ENCODE measurements at regions not wholly inside any gene's neighbourhood (a gene's known extent, or its start where the extent isn't known, plus 50 kb on each side); places are given as distances from the start of the nearest gene placed in this dataset.

DNA sequence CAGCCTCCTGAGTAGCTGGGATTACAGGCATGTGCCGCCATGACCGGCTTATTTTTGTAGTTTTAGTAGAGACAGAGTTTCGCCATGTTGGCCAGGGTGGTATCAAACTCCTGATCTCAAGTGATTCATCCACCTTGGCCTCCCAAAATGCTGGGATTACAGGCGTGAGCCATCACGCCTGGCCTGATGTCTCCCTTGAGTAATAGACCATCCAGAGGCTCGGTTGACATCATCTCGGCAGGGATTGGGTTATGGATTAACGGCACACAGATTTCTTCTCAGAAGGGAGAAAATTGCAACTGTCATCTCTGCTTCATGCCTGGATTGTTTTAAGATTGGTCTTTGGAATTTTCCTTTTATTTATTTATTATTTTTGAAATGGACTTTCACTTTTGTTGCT, 239.2 kb upstream of the LARGE1 start:
- Mint-ChIP-seq H3K9me3 (ENCODE audit: unreplicated experiment) (peaks cover 39% of the 10 kb centered on the region), H3K36me3 (ENCODE audit: insufficient read depth, unreplicated experiment) (no peaks in the 10 kb centered on the region), H3K27me3 (ENCODE audit: insufficient read depth, unreplicated experiment) (no peaks in the 10 kb centered on the region), H3K4me3 (ENCODE audit: unreplicated experiment) (no peak overlapping the region), H3K27ac (ENCODE audit: low read depth, unreplicated experiment) (no peak overlapping the region), H3K4me1 (ENCODE audit: insufficient read depth, unreplicated experiment) (no peaks in the 10 kb centered on the region)
- ChIA-PET POLR2A (no interaction called here), CTCF (no interaction called here)
- DNase-seq (ENCODE audit: unreplicated experiment) = no peak
- BruUV-seq (replicated peaks) = no TSS peak
- intact Hi-C loops (cut with micrococcal nuclease) = no loop called here
- TF ChIP-seq CTCF (IDR thresholded peaks at IDR 0.05; ENCODE audit: unreplicated experiment) = no peak

GRCh38 chr22:34160141-34160783, 240.0 kb upstream of the LARGE1 start:
- H3K27ac Mint-ChIP-seq (ENCODE audit: low read depth, unreplicated experiment) = no peak overlapping the region

GRCh38 chr22:34161431-34162123, 241.3 kb upstream of the LARGE1 start:
- TF ChIP-seq CTCF (IDR thresholded peaks at IDR 0.05; ENCODE audit: unreplicated experiment) = no peak
- H3K9me3 Mint-ChIP-seq (ENCODE audit: unreplicated experiment) = peaks cover 30% of the 10 kb centered on the region
- CTCF ChIA-PET = no interaction called here
- no peaks in the 10 kb centered on the region for H3K36me3 Mint-ChIP-seq (ENCODE audit: insufficient read depth, unreplicated experiment)
- H3K27me3 Mint-ChIP-seq (ENCODE audit: insufficient read depth, unreplicated experiment) = no peaks in the 10 kb centered on the region
- POLR2A ChIA-PET = no interaction called here
- intact Hi-C loops (cut with micrococcal nuclease) = no loop called here
- H3K4me1 Mint-ChIP-seq (ENCODE audit: insufficient read depth, unreplicated experiment) = no peaks in the 10 kb centered on the region
- DNase-seq (ENCODE audit: unreplicated experiment) = no peak
- H3K27ac Mint-ChIP-seq (ENCODE audit: low read depth, unreplicated experiment) = no peak overlapping the region
- BruUV-seq (replicated peaks) = no TSS peak
- H3K4me3 Mint-ChIP-seq (ENCODE audit: unreplicated experiment) = no peak overlapping the region

More at GRCh38 chr22:34160141-34160783, 240.0 kb upstream of the LARGE1 start:
- H3K27me3 Mint-ChIP-seq (ENCODE audit: insufficient read depth, unreplicated experiment) = no peaks in the 10 kb centered on the region
- ChIA-PET CTCF (no interaction called here), POLR2A (no interaction called here)
- H3K4me1 Mint-ChIP-seq (ENCODE audit: insufficient read depth, unreplicated experiment) = no peaks in the 10 kb centered on the region
- no TSS peak for BruUV-seq (replicated peaks)
- peaks cover 36% of the 10 kb centered on the region for H3K9me3 Mint-ChIP-seq (ENCODE audit: unreplicated experiment)
- no peak for TF ChIP-seq CTCF (IDR thresholded peaks at IDR 0.05; ENCODE audit: unreplicated experiment)
- H3K4me3 Mint-ChIP-seq (ENCODE audit: unreplicated experiment) = no peak overlapping the region
- intact Hi-C loops (cut with micrococcal nuclease) = no loop called here
- no peaks in the 10 kb centered on the region for H3K36me3 Mint-ChIP-seq (ENCODE audit: insufficient read depth, unreplicated experiment)
- DNase-seq (ENCODE audit: unreplicated experiment) = no peak

- DNase-seq (ENCODE audit: unreplicated experiment) = no peak
- Mint-ChIP-seq H3K9me3 (ENCODE audit: unreplicated experiment) (peaks cover 45% of the 10 kb centered on the region), H3K4me3 (ENCODE audit: unreplicated experiment) (no peak overlapping the region), H3K27me3 (ENCODE audit: insufficient read depth, unreplicated experiment) (no peaks in the 10 kb centered on the region), H3K27ac (ENCODE audit: low read depth, unreplicated experiment) (no peak overlapping the region), H3K4me1 (ENCODE audit: insufficient read depth, unreplicated experiment) (no peaks in the 10 kb centered on the region), H3K36me3 (ENCODE audit: insufficient read depth, unreplicated experiment) (peaks cover 4% of the 10 kb centered on the region)
- TF ChIP-seq CTCF (IDR thresholded peaks at IDR 0.05; ENCODE audit: unreplicated experiment) = no peak
- intact Hi-C loops (cut with micrococcal nuclease) = no loop called here
- ChIA-PET CTCF (no interaction called here), POLR2A (no interaction called here)
- BruUV-seq (replicated peaks) = no TSS peak
These were observed 278.7 kb upstream of the LARGE1 start for GRCh38 chr22:34198976-34199375.

All from MCF 10A (cell line).